Tibial nerve (tissue), 3 donors: ENCODE measurements at regions not wholly inside any gene's neighbourhood (a gene's known extent, or its start where the extent isn't known, plus 50 kb on each side); places are given as distances from the start of the nearest gene placed in this dataset.

ENCODE experiments used
- EP300 ChIP-seq, 2 donors: sonication (generic); formaldehyde crosslinking; IDR thresholded peaks; one replicate each; pipeline ENCODE4 v1.6.1; 2017; ENCODE audit warnings: antibody characterized with exemption in 2 of 2, mild to moderate bottlenecking in 1 of 2
- POLR2A ChIP-seq, 2 donors: fragments of 450-650 bp; IDR thresholded peaks; one replicate each; pipeline ENCODE4 v1.6.1; 2017; ENCODE audit warnings: antibody characterized with exemption in 2 of 2, mild to moderate bottlenecking in 2 of 2, moderate library complexity in 2 of 2

DNA sequence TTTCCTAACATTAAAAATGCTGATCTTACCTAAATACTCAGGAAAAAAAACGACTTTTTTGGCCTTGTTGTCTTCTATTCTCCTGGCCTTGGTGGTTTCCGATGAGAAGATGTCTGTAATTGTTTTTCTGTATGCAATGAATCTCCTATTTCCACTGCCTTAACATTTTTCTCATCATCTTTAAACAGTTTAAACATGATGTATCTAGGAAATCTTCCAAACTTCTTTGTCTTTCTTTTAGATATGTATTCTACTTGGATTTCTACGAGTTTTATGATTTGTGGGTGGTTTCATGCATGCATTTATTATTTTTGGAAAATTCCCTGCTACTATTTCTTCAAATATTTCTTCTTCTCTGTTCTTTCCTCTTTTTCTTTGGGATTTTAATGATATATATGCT is 288.6 kb upstream of the GYPC start:
- TF ChIP-seq POLR2A (IDR thresholded peaks at IDR 0.05) (no peak), EP300 (IDR thresholded peaks at IDR 0.05) (no peak)
